Head of caudate nucleus (tissue), 42 donors: ENCODE measurements at regions not wholly inside any gene's neighbourhood (a gene's known extent, or its start where the extent isn't known, plus 50 kb on each side); places are given as distances from the start of the nearest gene placed in this dataset.

Experiments
- DNase-seq, 42 donors: peaks; one replicate each; pipeline versions ENCODE4 v3.0.0 to v3.0.0-alpha.2; 2020 to 2021; ENCODE audit warnings: mixed read lengths in 7 of 42
- intact Hi-C: fragments of 100-400 bp; cut with DNase I; formaldehyde crosslinking; loops from one replicate; pipeline ENCODE4 v1.15.0; 2022

DNA sequence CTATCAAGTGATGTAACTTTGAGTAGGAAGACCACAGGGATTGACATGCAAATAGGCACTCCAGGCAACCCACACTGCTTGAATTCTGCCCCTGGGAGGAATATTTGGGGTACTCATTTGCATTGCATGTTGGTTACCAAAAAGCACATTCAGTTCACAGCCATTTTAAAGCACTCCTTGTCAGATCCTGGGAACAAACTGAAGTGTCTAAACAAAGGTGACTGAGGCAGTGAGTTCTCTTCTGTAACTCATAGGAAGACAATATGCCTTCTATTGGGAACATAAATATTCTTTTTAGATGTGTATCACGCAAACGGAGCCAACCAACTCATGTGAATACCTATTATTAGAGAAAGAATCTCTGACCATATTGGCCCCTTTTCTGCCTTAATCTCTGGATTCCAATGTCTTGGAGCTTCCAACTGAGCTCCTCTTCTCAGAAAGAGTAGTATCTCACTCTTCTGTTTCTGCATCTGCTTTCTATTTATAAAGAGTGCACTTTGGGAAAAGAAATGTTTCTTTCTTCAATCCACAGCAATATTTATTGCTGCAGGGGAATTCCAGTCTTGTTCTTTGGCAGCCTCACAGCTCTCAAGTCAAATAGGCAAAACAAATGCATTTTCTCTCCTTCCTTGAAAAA is 125.7 kb upstream of the NBEA start:
- peak in 30 of 42 donors; percentile 3 to 81 (median 46) for DNase-seq
- intact Hi-C loops = no loop called here

DNA sequence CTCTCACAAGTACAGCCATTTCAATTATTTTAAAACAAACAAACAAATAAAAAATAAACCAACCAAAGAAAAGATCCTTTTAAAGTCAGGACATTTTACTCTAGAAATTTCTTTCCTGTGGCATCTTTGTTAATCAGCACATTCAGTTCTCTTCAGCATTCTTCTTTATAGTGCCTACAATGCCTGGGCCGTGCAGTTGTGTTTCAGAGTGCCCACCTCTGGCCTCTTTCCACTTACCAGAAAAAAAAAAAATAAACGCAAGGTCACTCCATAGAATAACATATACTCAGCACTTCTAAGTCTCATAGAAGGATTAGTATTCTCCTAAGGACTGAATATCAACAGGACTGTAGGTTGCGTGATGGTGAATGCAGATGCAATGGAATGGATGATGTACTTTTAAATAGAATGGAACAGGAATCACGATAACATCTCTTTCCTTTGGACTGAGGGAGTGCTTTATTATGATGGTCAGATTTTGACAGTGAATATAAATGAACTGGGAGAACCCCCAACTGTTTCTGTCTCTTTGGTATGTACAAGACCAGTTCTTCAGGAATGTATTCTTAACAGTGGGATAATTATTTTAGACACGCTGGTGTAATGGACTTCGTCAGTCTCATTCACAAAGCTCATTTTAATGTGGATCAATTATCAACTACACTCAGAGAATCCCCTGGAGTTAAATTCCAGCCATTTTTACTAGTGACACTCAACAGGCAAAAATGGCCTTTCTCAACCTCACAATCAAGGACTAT is 125.0 kb upstream of the NBEA start:
- intact Hi-C loops = no loop called here

GRCh38 chr13:34822650-34823049 is 119.4 kb upstream of the NBEA start:
- intact Hi-C loops = no loop called here
- no peak for DNase-seq

More for the DNA sequence above, 125.0 kb upstream of the NBEA start:
- DNase-seq = no peak

DNA sequence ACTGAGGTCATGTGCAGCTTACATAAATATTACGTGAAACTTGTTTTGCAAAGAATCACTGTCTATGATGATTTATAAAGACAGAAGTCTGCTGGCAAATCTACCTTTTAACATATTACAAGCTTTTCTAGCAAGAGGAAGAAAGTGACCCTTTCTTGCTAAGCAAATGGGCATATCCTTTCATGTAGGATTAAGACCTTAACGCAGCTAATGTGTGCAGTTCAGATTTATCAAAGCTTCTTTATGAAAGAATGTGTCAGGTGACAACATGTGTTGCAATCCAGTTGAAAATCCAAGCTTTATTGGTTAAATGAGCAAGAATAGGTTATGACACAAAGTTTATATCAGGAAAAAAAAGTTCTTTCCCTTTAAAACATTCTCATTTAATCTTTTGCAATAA is 115.6 kb upstream of the NBEA start:
- DNase-seq = no peak
- intact Hi-C loops = no loop called here

- intact Hi-C loops = no loop called here
- no peak for DNase-seq
Measured at GRCh38 chr13:34833562-34834182, 108.4 kb upstream of the NBEA start.

GRCh38 chr13:34842466-34842865 is 99.6 kb upstream of the NBEA start:
- DNase-seq = no peak
- intact Hi-C loops = no loop called here

- no peak for DNase-seq
- intact Hi-C loops = no loop called here
Measured at GRCh38 chr13:34847766-34848165, 94.3 kb upstream of the NBEA start.

DNA sequence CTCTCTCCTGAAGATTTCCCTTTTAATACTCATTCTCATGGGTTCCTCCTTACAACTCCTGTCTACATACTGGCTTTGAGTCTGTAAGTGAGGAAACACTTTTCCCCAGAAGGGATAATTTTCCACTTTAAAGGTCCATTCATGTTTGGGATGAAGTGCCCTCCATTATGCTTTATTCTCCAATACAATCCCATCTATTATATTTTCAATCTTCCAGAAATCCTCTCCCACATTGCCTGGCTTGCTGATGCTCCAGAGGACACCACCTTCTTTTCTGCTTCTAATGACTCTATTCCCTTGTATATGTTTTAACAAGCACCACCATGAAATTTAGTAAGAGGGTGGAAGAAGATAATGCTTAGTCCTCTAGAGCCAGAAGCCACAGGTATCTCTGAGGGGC is 92.7 kb upstream of the NBEA start:
- intact Hi-C loops = no loop called here
- no peak for DNase-seq

- intact Hi-C loops = no loop called here
Measured at GRCh38 chr13:34853161-34853560, 88.9 kb upstream of the NBEA start.

DNA sequence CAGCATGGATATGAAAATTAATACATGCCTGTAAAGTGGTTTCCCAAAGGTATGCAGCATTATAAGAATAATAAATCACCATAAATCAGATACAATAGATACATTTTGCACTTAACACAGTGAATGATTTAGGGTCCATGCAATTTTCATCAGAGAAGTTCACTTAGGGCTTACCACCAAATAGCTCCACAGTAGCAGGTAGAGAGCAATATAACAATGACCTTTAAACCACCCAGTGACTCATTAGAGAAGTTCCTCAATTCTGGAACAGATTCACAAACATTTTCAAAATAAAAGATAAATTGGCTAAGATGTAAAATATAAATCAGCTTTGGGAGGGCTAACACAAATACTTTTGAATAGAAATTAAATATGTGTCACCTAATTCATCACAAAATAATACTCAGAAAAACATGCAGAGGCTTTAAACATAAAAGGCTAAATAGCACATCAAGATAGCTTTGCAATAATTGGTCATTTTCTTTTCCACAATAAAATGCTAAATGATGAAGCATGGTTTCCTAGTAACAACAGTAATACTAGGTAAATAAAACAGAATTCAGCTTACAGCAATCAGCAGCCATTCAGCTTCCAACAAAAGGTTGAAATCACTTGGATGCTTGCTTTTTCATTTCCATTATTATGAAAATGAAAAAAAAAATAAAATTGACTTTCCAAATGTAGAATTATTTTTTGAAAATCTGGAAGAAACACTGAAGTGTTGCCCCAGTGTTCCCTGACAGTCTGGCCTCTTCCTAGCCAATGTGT is 84.3 kb upstream of the NBEA start:
- intact Hi-C loops = no loop called here
- no peak for DNase-seq

More at GRCh38 chr13:34853161-34853560, 88.9 kb upstream of the NBEA start:
- DNase-seq = no peak

- intact Hi-C loops = no loop called here
- DNase-seq = no peak
Measured at GRCh38 chr13:34862311-34862710, 79.8 kb upstream of the NBEA start.

DNA sequence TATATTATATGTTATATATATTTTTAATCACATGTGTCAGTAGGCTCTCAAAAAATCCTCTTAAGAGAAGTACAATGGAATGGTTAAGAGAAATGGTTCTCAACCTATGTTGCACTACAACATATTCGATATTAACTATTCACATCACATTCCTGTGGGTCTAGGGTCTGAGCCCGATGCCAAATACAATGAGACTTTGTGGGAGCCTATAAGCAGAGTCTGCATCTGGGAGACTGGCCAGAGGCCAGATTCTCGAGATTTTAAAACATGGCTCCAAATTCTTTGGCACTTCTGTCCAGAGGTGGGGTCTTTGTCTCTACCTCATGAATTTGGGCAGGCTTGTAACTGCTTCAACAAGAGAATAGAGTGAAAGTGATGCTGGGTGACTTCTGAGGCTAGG is 79.4 kb upstream of the NBEA start:
- intact Hi-C loops = no loop called here
- no peak for DNase-seq

DNA sequence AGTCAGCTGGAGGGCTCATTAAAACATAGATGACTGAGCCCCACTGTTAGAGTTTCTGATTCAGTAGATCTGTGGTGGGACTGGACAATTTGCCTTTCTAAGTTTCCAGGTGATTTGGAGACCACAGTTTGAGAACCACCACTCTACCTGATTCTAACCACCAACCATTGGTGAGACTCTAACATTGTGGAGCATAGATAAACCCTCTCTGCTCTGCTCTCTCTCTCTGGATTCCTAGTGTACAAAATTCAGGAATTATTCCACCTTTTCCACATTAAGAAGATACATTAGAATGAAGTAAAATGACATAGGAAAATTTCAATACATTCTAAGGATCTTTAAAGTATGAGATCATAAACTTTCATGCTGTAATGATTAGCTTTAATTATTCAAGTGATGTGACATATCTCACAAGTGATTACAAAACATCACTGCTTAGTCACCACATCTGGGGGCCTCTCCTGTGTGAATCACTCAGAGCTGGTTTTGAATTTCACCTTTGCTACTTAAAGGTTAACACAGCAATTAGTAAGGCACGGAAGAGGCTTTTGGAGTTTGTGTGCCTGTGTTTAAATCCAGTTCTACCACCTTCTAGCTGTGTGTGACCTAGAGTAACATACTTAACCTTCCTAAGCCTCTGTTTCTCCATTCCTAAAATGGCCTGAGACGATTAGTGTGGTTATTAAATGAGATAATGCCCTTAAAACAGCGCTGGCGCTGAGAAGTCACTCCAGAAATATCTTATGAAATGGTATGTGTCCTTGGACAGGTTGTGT is 78.5 kb upstream of the NBEA start:
- no peak for DNase-seq
- intact Hi-C loops = no loop called here

GRCh38 chr13:34864671-34865070 is 77.4 kb upstream of the NBEA start:
- intact Hi-C loops = no loop called here
- no peak for DNase-seq

DNA sequence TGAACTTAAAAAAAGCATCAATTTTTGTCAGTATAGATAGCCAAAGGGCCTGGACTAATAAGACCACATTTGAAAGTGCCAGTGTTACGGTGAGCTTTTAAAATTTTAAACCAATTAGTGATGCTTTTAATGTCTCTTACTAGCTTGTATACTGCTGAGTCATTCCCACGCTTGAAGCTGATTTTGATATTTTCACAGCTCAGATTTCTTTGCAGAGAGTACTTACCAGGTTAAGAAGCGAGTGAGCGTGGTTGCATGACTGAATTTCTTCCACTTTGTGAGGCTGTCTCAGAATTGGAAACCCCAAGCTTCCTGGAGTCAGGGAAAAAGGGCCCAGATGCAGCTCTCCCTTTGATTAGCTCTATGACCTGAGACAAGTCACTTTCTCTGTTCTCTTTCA is 74.5 kb upstream of the NBEA start:
- DNase-seq = peak in 28 of 42 donors; percentile 4 to 75 (median 38)

GRCh38 chr13:34868733-34869132 is 73.3 kb upstream of the NBEA start:
- intact Hi-C loops = no loop called here
- DNase-seq = no peak

More for the DNA sequence above, 74.5 kb upstream of the NBEA start:
- intact Hi-C loops = no loop called here

DNA sequence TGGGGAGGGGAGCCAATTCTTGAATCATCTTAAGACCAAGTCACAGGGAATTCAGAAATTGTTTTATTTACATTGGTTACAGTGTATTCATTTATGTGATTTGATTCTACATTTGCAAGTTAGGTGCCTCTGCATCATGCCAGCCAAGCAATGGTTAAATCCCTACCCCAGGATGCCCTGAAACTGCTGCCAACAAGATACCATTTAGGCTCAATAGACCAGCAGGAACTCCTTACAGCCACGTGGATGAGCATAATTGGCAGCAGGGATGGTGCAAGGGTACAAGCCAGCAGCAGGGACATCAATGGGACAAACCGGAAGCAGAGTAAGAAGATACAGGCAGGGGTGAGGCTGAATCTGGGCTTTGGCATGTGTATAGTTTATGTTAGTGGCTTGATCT is 72.4 kb upstream of the NBEA start:
- intact Hi-C loops = no loop called here
- no peak for DNase-seq

GRCh38 chr13:34878329-34878728 is 63.7 kb upstream of the NBEA start:
- intact Hi-C loops = no loop called here

DNA sequence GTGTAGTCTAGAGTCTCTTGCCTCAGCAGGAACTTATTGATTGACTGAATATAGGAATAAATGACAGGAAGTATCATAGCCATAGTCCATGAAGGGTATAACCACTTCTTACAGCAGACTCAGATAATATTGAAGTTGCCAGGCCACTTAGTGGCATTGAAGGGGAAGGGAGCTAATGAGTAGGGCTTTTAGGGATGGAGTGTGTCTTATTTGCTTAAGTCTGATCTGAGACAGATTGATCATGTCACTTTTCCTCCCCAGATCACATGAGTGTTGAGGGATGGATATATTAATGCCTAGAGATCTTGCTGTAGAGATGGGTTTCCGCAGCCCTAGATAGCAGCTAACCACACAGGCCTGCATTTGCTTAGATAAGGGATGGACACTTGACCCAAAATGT is 62.2 kb upstream of the NBEA start:
- intact Hi-C loops = no loop called here
- DNase-seq = no peak

More at GRCh38 chr13:34878329-34878728, 63.7 kb upstream of the NBEA start:
- DNase-seq = no peak
